PC-9 (cell line): ENCODE measurements at regions not wholly inside any gene's neighbourhood (a gene's known extent, or its start where the extent isn't known, plus 50 kb on each side); places are given as distances from the start of the nearest gene placed in this dataset.

Source experiments
- BruUV-seq: library from RNA; stranded (reverse); fragments of 400-500 nt; replicated peaks from 2 replicates; lab custom pipeline; 2021; lab: Mats Ljungman, UMichigan
- CTCF ChIA-PET: fragments of 300-600 bp; sonication (Branson Sonifier 250); formaldehyde crosslinking; loops from one replicate; lab custom pipeline; 2022; ENCODE audit warnings: antibody characterized with exemption; lab: Charles Lee
- POLR2A ChIA-PET: fragments of 300-600 bp; sonication (Branson Sonifier 250); formaldehyde crosslinking; loops from one replicate; lab custom pipeline; 2022; ENCODE audit warnings: antibody characterized with exemption; ENCODE audit not compliant: unreplicated experiment; lab: Charles Lee
- DNase-seq, 2 experiments: peaks; one replicate each; pipeline versions ENCODE4 v3.0.0 to v3.0.0-alpha.2; 2015 to 2022; ENCODE audit warnings: mixed read lengths in 1 of 2
- H2AFZ ChIP-seq: fragments of 200-600 bp; sonication (generic); 2 replicates; pipeline ENCODE4 v1.8.1; 2017; ENCODE audit warnings: antibody characterized with exemption
- H3F3A ChIP-seq: fragments of 200-600 bp; sonication (generic); 2 replicates; pipeline ENCODE4 v1.8.1; 2017; ENCODE audit warnings: antibody characterized with exemption, mild to moderate bottlenecking, low read depth; ENCODE audit not compliant: insufficient read depth
- H3K27ac ChIP-seq: fragments of 200-600 bp; sonication (generic); 2 replicates; pipeline ENCODE4 v1.6.1; 2016; ENCODE audit warnings: mixed run types
- H3K27me3 ChIP-seq: fragments of 200-600 bp; sonication (generic); 2 replicates; pipeline ENCODE4 v1.6.1; 2016; ENCODE audit warnings: low read depth, mixed run types; ENCODE audit not compliant: insufficient read depth
- H3K36me3 ChIP-seq: fragments of 200-600 bp; sonication (generic); 2 replicates; pipeline ENCODE4 v1.6.1; 2016; ENCODE audit warnings: low read depth, mixed run types
- H3K4me1 ChIP-seq: fragments of 200-600 bp; sonication (generic); replicated peaks from 2 replicates; pipeline ENCODE4 v1.6.1; 2016; ENCODE audit warnings: mixed run types; ENCODE audit not compliant: insufficient read depth
- H3K4me2 ChIP-seq: fragments of 200-600 bp; sonication (generic); 2 replicates; pipeline ENCODE4 v1.6.1; 2017; ENCODE audit warnings: mixed run types
- H3K4me3 ChIP-seq: fragments of 200-600 bp; sonication (generic); 2 replicates; pipeline ENCODE4 v1.6.1; 2016; ENCODE audit warnings: mixed run types
- H3K79me2 ChIP-seq: fragments of 200-600 bp; sonication (generic); 2 replicates; pipeline ENCODE4 v1.6.1; 2017; ENCODE audit warnings: low read depth, mixed run types
- H3K9me2 ChIP-seq: fragments of 200-600 bp; sonication (generic); 2 replicates; pipeline ENCODE4 v1.8.1; 2017; ENCODE audit warnings: mild to moderate bottlenecking; ENCODE audit not compliant: insufficient read depth
- H3K9me3 ChIP-seq: fragments of 200-600 bp; sonication (generic); 2 replicates; pipeline ENCODE4 v1.8.1; 2016; ENCODE audit warnings: low read depth; ENCODE audit not compliant: insufficient read depth
- H4K20me1 ChIP-seq: fragments of 200-600 bp; sonication (generic); 2 replicates; pipeline ENCODE4 v1.8.1; 2017; ENCODE audit not compliant: insufficient read depth
- CTCF ChIP-seq: fragments of 200-600 bp; sonication (generic); conservative IDR thresholded peaks from 2 replicates; pipeline ENCODE4 v1.6.1; 2017; ENCODE audit warnings: mixed run types, antibody characterized with exemption, mild to moderate bottlenecking, moderate library complexity
- EZH2 ChIP-seq: fragments of 200-600 bp; sonication (generic); IDR thresholded peaks from 2 replicates; pipeline ENCODE4 v1.8.0; 2017; ENCODE audit warnings: antibody characterized with exemption, low read depth
- intact Hi-C: fragments of 100-400 bp; cut with micrococcal nuclease; formaldehyde crosslinking; loops from one replicate; pipeline ENCODE4 v1.10.0; 2022; ENCODE audit not compliant: unreplicated experiment

- DNase-seq: peak; percentile 1 to 41
- Histone ChIP-seq H3K27ac (no peak overlapping the region), H3K36me3 (no peaks in the 10 kb centered on the region), H3K4me1 (no peaks in the 10 kb centered on the region), H3K79me2 (no peaks in the 10 kb centered on the region), H3K9me2 (no peaks in the 10 kb centered on the region), H3K4me2 (no peak overlapping the region), H3F3A (no peaks in the 10 kb centered on the region), H3K4me3 (no peak overlapping the region), H2AFZ (no peak overlapping the region), H4K20me1 (no peaks in the 10 kb centered on the region), H3K27me3 (no peaks in the 10 kb centered on the region), H3K9me3 (no peaks in the 10 kb centered on the region)
- intact Hi-C loops: loop anchor here (5.0 to 10.0 kb wide), 2 partner anchors 714 to 1272 kb away; no protein-coding TSS in a partner anchor
- no peak for TF ChIP-seq EZH2
- peak; percentile 86 for TF ChIP-seq CTCF
- no TSS peak for BruUV-seq
- CTCF ChIA-PET: no interaction called here
- POLR2A ChIA-PET: no interaction called here
These were observed 66.5 kb upstream of the SLC35F1 start for GRCh38 chr6:117840541-117840983.

GRCh38 chr6:117847912-117848311, 59.2 kb upstream of the SLC35F1 start:
- no TSS peak for BruUV-seq
- CTCF ChIA-PET: no interaction called here
- intact Hi-C loops: loop anchor here (10.0 kb wide), 1 partner anchor 707 kb away; no protein-coding TSS in a partner anchor

GRCh38 chr6:117849087-117849486, 58.0 kb upstream of the SLC35F1 start:
- Histone ChIP-seq H4K20me1 (no peaks in the 10 kb centered on the region), H3K27me3 (no peaks in the 10 kb centered on the region), H3K9me2 (no peaks in the 10 kb centered on the region; the same call in 1 of the 2 replicates), H3F3A (no peaks in the 10 kb centered on the region), H3K4me2 (no peak overlapping the region), H3K36me3 (no peaks in the 10 kb centered on the region), H2AFZ (no peak overlapping the region), H3K79me2 (no peaks in the 10 kb centered on the region), H3K27ac (no peak overlapping the region), H3K9me3 (no peaks in the 10 kb centered on the region), H3K4me3 (no peak overlapping the region), H3K4me1 (no peaks in the 10 kb centered on the region)
- POLR2A ChIA-PET: no interaction called here
- DNase-seq: no peak
- no peak for TF ChIP-seq EZH2
- TF ChIP-seq CTCF: no peak
- BruUV-seq: no TSS peak
- intact Hi-C loops: loop anchor here (10.0 kb wide), 1 partner anchor 706 kb away; no protein-coding TSS in a partner anchor
- CTCF ChIA-PET: interaction anchor here (0.6 kb wide), 1 partner anchor 110 kb away, joined by 5 read pairs; no protein-coding TSS in a partner anchor

More at GRCh38 chr6:117847912-117848311, 59.2 kb upstream of the SLC35F1 start:
- Histone ChIP-seq H3K4me2 (no peak overlapping the region), H3K4me1 (no peaks in the 10 kb centered on the region), H3K9me3 (no peaks in the 10 kb centered on the region), H2AFZ (no peak overlapping the region), H3K27me3 (no peaks in the 10 kb centered on the region), H3K9me2 (no peaks in the 10 kb centered on the region; the same call in 1 of the 2 replicates), H3K4me3 (no peak overlapping the region), H3F3A (no peaks in the 10 kb centered on the region), H3K27ac (no peak overlapping the region), H4K20me1 (no peaks in the 10 kb centered on the region), H3K79me2 (no peaks in the 10 kb centered on the region), H3K36me3 (no peaks in the 10 kb centered on the region)
- TF ChIP-seq EZH2 (no peak), CTCF (no peak)
- DNase-seq: no peak
- POLR2A ChIA-PET: no interaction called here
